ENCODE measurements at regions not wholly inside any gene's neighbourhood (a gene's known extent, or its start where the extent isn't known, plus 50 kb on each side); places are given as distances from the start of the nearest gene placed in this dataset.

- no peak for TF ChIP-seq CTCF (IDR thresholded peaks at IDR 0.05)
- no peak for TF ChIP-seq ZFX (IDR thresholded peaks at IDR 0.05; ENCODE audit: borderline replicate concordance)
Observed at GRCh38 chr5:20498926-20499325, 510.9 kb upstream of the CDH18 start.
